A549 (cell line): ENCODE measurements at regions not wholly inside any gene's neighbourhood (a gene's known extent, or its start where the extent isn't known, plus 50 kb on each side); places are given as distances from the start of the nearest gene placed in this dataset.

ENCODE experiments used
- ATAC-seq, 2 experiments: fragments of 200-7000 bp in 1 of 2; fragments of >200 bp in 1 of 2; cut with Nextera tagmentation in 1 of 2; cut with Tn5 transposase in 1 of 2; 3 replicates each; pipeline versions ENCODE4 v1.8.0 to v1.9.1; 2018 to 2020; ENCODE audit warnings: mild to moderate bottlenecking in 1 of 2, moderate library complexity in 1 of 2
- CTCF ChIA-PET: fragments of 300-600 bp; sonication (Branson Sonifier 250); formaldehyde crosslinking; extraction: SDS; loops from one replicate; lab custom pipeline; 2021; ENCODE audit warnings: antibody characterized with exemption, inconsistent platforms; lab: Yijun Ruan, JAX
- POLR2A ChIA-PET: fragments of 350-600 bp; formaldehyde crosslinking; extraction: SDS; loops from one replicate; lab custom pipeline; 2021; ENCODE audit warnings: antibody characterized with exemption, inconsistent platforms; lab: Yijun Ruan, JAX
- DNase-seq, 2 experiments: peaks; one replicate each; pipeline versions ENCODE4 v3.0.0 to v3.0.0-alpha.2; 2011 to 2016; ENCODE audit warnings: low read depth in 1 of 2, low spot score in 1 of 2
- FAIRE-seq: peaks from 2 replicates; lab custom pipeline; 2011; peaks lifted over from hg19 to GRCh38; lab: Jason Lieb, UNC
- H3K27ac ChIP-seq, 2 experiments: fragments of >200 bp; sonication (Bioruptor Twin); formaldehyde crosslinking; 3 replicates each; pipeline ENCODE4 v1.5.1; 2016 to 2017
- H3K4me1 ChIP-seq: fragments of >200 bp; sonication (Bioruptor Twin); formaldehyde crosslinking; 3 replicates; pipeline ENCODE4 v1.6.1; 2016
- H3K4me2 ChIP-seq: fragments of >200 bp; sonication (Bioruptor Twin); formaldehyde crosslinking; 3 replicates; pipeline ENCODE4 v1.6.1; 2016
- H3K4me3 ChIP-seq: fragments of >200 bp; sonication (Bioruptor Twin); formaldehyde crosslinking; 3 replicates; pipeline ENCODE4 v1.5.1; 2016
- H3K9me3 ChIP-seq: fragments of >200 bp; sonication (Bioruptor Twin); formaldehyde crosslinking; 3 replicates; pipeline ENCODE4 v1.6.1; 2016
- ATOH8 ChIP-seq: fragments of 250-450 bp; sonication (Bioruptor Pico); IDR thresholded peaks from 2 replicates; pipeline ENCODE4 v1.5.0; 2020; ENCODE audit warnings: low read depth, mild to moderate bottlenecking, moderate library complexity
- CBX8 ChIP-seq: fragments of 200-600 bp; sonication (generic); IDR thresholded peaks from 2 replicates; pipeline ENCODE4 v1.6.1; 2016
- CHD4 ChIP-seq: fragments of 200-600 bp; sonication (generic); IDR thresholded peaks from 2 replicates; pipeline ENCODE4 v1.6.1; 2016; ENCODE audit warnings: antibody characterized with exemption, mild to moderate bottlenecking, borderline replicate concordance
- ESRRA ChIP-seq: fragments of 150-350 bp; IDR thresholded peaks from 2 replicates; pipeline ENCODE4 v1.6.1; 2014; ENCODE audit warnings: mild to moderate bottlenecking, low read length, borderline replicate concordance
- FOSL2 ChIP-seq, 2 experiments: fragments of 450-650 bp in 1 of 2; fragments of >200 bp in 1 of 2; sonication (Bioruptor Twin) in 1 of 2; formaldehyde crosslinking; IDR thresholded peaks; 2 replicates each; pipeline versions ENCODE4 v1.5.0 to v1.6.1; 2016 to 2020; ENCODE audit warnings: mild to moderate bottlenecking in 1 of 2, moderate library complexity in 1 of 2
- HDAC2 ChIP-seq: fragments of 200-600 bp; sonication (generic); IDR thresholded peaks from 2 replicates; pipeline ENCODE4 v1.6.1; 2016
- HES2 ChIP-seq: fragments of >200 bp; sonication (Bioruptor Twin); formaldehyde crosslinking; IDR thresholded peaks from 2 replicates; pipeline ENCODE4 v1.6.1; 2016
- HEYL ChIP-seq: fragments of 250-450 bp; sonication (Bioruptor Pico); IDR thresholded peaks from 2 replicates; pipeline ENCODE4 v1.8.0; 2021; ENCODE audit warnings: mild to moderate bottlenecking, moderate library complexity
- HMGXB4 ChIP-seq: fragments of 250-450 bp; sonication (Bioruptor Pico); IDR thresholded peaks from 2 replicates; pipeline ENCODE4 v1.5.0; 2021; ENCODE audit warnings: mild to moderate bottlenecking, moderate library complexity, borderline replicate concordance
- HOXA7 ChIP-seq: fragments of 250-450 bp; sonication (Bioruptor Pico); IDR thresholded peaks from 2 replicates; pipeline ENCODE4 v1.5.0; 2020; ENCODE audit warnings: mild to moderate bottlenecking, moderate library complexity
- HOXB5 ChIP-seq: fragments of 250-450 bp; sonication (Bioruptor Pico); IDR thresholded peaks from 2 replicates; pipeline ENCODE4 v1.5.0; 2020; ENCODE audit warnings: mild to moderate bottlenecking, moderate library complexity
- MAX ChIP-seq: IDR thresholded peaks from 2 replicates; pipeline ENCODE4 v1.6.1; 2012
- NPAS2 ChIP-seq: fragments of 250-450 bp; sonication (Bioruptor Pico); IDR thresholded peaks from 2 replicates; pipeline ENCODE4 v1.8.0; 2022; ENCODE audit warnings: mild to moderate bottlenecking, moderate library complexity, borderline replicate concordance
- PBX3 ChIP-seq: IDR thresholded peaks from 2 replicates; pipeline ENCODE4 v1.6.1; 2012
- PHF8 ChIP-seq: fragments of 200-600 bp; sonication (generic); IDR thresholded peaks from 2 replicates; pipeline ENCODE4 v1.6.1; 2016; ENCODE audit warnings: low read depth, mild to moderate bottlenecking, antibody characterized with exemption, moderate library complexity, borderline replicate concordance
- RARB ChIP-seq: fragments of 250-450 bp; sonication (Bioruptor Pico); IDR thresholded peaks from 2 replicates; pipeline ENCODE4 v1.8.0; 2021; ENCODE audit warnings: mild to moderate bottlenecking, moderate library complexity
- RCOR1 ChIP-seq: fragments of 150-350 bp; IDR thresholded peaks from 2 replicates; pipeline ENCODE4 v1.6.1; 2014; ENCODE audit warnings: antibody characterized with exemption, low read length, low read depth
- SREBF2 ChIP-seq: fragments of 450-650 bp; IDR thresholded peaks from 2 replicates; pipeline ENCODE4 v1.6.1; 2014; ENCODE audit warnings: mild to moderate bottlenecking, moderate library complexity
- USF2 ChIP-seq: fragments of 450-650 bp; IDR thresholded peaks from 2 replicates; pipeline ENCODE4 v1.6.1; 2014; ENCODE audit warnings: antibody characterized with exemption
- WGBS: methylation state at CpG from one replicate; pipeline ENCODE4 v1.1.6; 2017; ENCODE audit errors: missing lambda C conversion rate; 5-methylcytosine and 5-hydroxymethylcytosine counted together

- TF ChIP-seq HMGXB4 (CRISPR knock-in tag), result no peak
- no peak for TF ChIP-seq HOXA7 (CRISPR knock-in tag)
Observed at GRCh38 chr6:170212956-170213636, 77.8 kb downstream of the DLL1 start (continued).

GRCh38 chr6:170212051-170212756 lies 78.7 kb downstream of the DLL1 start:
- Histone ChIP-seq H3K9me3 (no peaks in the 10 kb centered on the region), H3K27ac (no peak overlapping the region), H3K4me1 (no peaks in the 10 kb centered on the region), H3K4me3 (no peak overlapping the region), H3K4me2 (no peak overlapping the region)
- FAIRE-seq (no peak), ATAC-seq (no peak), DNase-seq (no peak)
- 64% methylated on average over 21 of the region's 23 CpGs for WGBS
- POLR2A ChIA-PET, result no interaction called here
- TF ChIP-seq HES2 (no peak), MAX (no peak), ATOH8 (CRISPR knock-in tag) (no peak), SREBF2 (no peak), CHD4 (no peak), PBX3 (no peak), ESRRA (no peak), HDAC2 (no peak), CBX8 (no peak), RARB (CRISPR knock-in tag) (no peak)
- CTCF ChIA-PET, result no interaction called here

- Histone ChIP-seq H3K4me1 (no peaks in the 10 kb centered on the region), H3K27ac (no peak overlapping the region), H3K4me3 (no peak overlapping the region), H3K4me2 (no peak overlapping the region), H3K9me3 (no peaks in the 10 kb centered on the region)
- WGBS, result 31% methylated on average over 7 of the region's 14 CpGs
- TF ChIP-seq FOSL2 (IDR thresholded peaks at IDR 0.05) (no peak), FOSL2 (CRISPR knock-in tag; IDR thresholded peaks at IDR 0.05) (no peak), HES2 (no peak), MAX (no peak), HEYL (CRISPR knock-in tag) (no peak), HDAC2 (no peak), PHF8 (no peak), RCOR1 (no peak), NPAS2 (CRISPR knock-in tag) (no peak), USF2 (no peak), HOXB5 (no peak), PBX3 (no peak)
- POLR2A ChIA-PET, result no interaction called here
- ATAC-seq, result no peak
- no peak for FAIRE-seq
- no peak for DNase-seq
- CTCF ChIA-PET, result interaction anchor here (0.6 kb wide), 1 partner anchor 82 kb away, joined by 4 read pairs; no protein-coding TSS in a partner anchor
Observed at GRCh38 chr6:170211404-170212025, 79.4 kb downstream of the DLL1 start.
